ENCODE measurements at regions not wholly inside any gene's neighbourhood (a gene's known extent, or its start where the extent isn't known, plus 50 kb on each side); places are given as distances from the start of the nearest gene placed in this dataset.

GRCh38 chr6:22907085-22907484, 337.7 kb downstream of the HDGFL1 start:
- Histone ChIP-seq H3K27ac (no peak overlapping the region), H3K4me3 (no peak overlapping the region)
- no peak for DNase-seq (ENCODE audit: low spot score)
- no peak for TF ChIP-seq CTCF (IDR thresholded peaks at IDR 0.05)

- DNase-seq (ENCODE audit: low spot score), result no peak
- TF ChIP-seq CTCF (IDR thresholded peaks at IDR 0.05), result no peak
- no peak overlapping the region for H3K27ac ChIP-seq
- H3K4me3 ChIP-seq, result no peak overlapping the region
These were observed 341.0 kb downstream of the HDGFL1 start for GRCh38 chr6:22910370-22910769.

GRCh38 chr6:22913612-22914011, 344.2 kb downstream of the HDGFL1 start:
- Histone ChIP-seq H3K27ac (peak overlapping the region in 1 of 2 donors; percentile 38), H3K4me3 (no peak overlapping the region)
- TF ChIP-seq CTCF (IDR thresholded peaks at IDR 0.05), result no peak
- DNase-seq (ENCODE audit: low spot score), result no peak

- Histone ChIP-seq H3K4me3 (no peak overlapping the region), H3K27ac (no peak overlapping the region)
- no peak for DNase-seq (ENCODE audit: low spot score)
- TF ChIP-seq CTCF (IDR thresholded peaks at IDR 0.05), result no peak
These were observed 348.0 kb downstream of the HDGFL1 start for GRCh38 chr6:22917344-22917743.

- Histone ChIP-seq H3K4me3 (no peak overlapping the region), H3K27ac (no peak overlapping the region)
- TF ChIP-seq CTCF (IDR thresholded peaks at IDR 0.05), result no peak
- DNase-seq (ENCODE audit: low spot score), result no peak
These were observed 352.5 kb downstream of the HDGFL1 start for GRCh38 chr6:22921828-22922227.

GRCh38 chr6:22925304-22925835, 356.0 kb downstream of the HDGFL1 start:
- H3K27ac ChIP-seq, result no peak overlapping the region
- H3K4me3 ChIP-seq, result no peak overlapping the region
- no peak for DNase-seq (ENCODE audit: low spot score)
- TF ChIP-seq CTCF (IDR thresholded peaks at IDR 0.05), result no peak

- no peak for DNase-seq (ENCODE audit: low spot score)
- Histone ChIP-seq H3K27ac (no peak overlapping the region), H3K4me3 (no peak overlapping the region)
- no peak for TF ChIP-seq CTCF (IDR thresholded peaks at IDR 0.05)
These were observed 356.8 kb downstream of the HDGFL1 start for GRCh38 chr6:22925920-22926789.

Data from coronary artery (tissue), 2 donors.